ENCODE measurements at regions not wholly inside any gene's neighbourhood (a gene's known extent, or its start where the extent isn't known, plus 50 kb on each side); places are given as distances from the start of the nearest gene placed in this dataset.
"Not testable (repeated sequence)": the region's sequence is repeated elsewhere in the genome, so short reads cannot be mapped to it uniquely, and the experiment has no call there.

- Mint-ChIP-seq H3K27me3 (ENCODE audit: unreplicated experiment) (no peaks in the 10 kb centered on the region), H3K4me1 (ENCODE audit: low read depth, unreplicated experiment) (no peaks in the 10 kb centered on the region), H3K27ac (ENCODE audit: unreplicated experiment) (no peak overlapping the region), H3K36me3 (ENCODE audit: insufficient read depth, unreplicated experiment) (no peaks in the 10 kb centered on the region), H3K9me3 (ENCODE audit: low read depth, unreplicated experiment) (peaks cover 18% of the 10 kb centered on the region), H3K4me3 (ENCODE audit: low read depth, unreplicated experiment) (no peak overlapping the region)
- intact Hi-C loops (cut with micrococcal nuclease; ENCODE audit: unreplicated experiment), result no loop called here
- no TSS peak for BruUV-seq (replicated peaks)
- CTCF ChIA-PET, result no interaction called here
- TF ChIP-seq CTCF (IDR thresholded peaks at IDR 0.05; ENCODE audit: unreplicated experiment), result no peak
- DNase-seq, result no peak
These were observed 662.9 kb upstream of the TBL1XR1 start for GRCh38 chr3:177860184-177860583.

GRCh38 chr3:177862962-177863491 is 665.7 kb upstream of the TBL1XR1 start:
- Mint-ChIP-seq H3K4me3 (ENCODE audit: low read depth, unreplicated experiment) (no peak overlapping the region), H3K27ac (ENCODE audit: unreplicated experiment) (no peak overlapping the region), H3K9me3 (ENCODE audit: low read depth, unreplicated experiment) (peaks cover 21% of the 10 kb centered on the region), H3K27me3 (ENCODE audit: unreplicated experiment) (no peaks in the 10 kb centered on the region), H3K4me1 (ENCODE audit: low read depth, unreplicated experiment) (no peaks in the 10 kb centered on the region), H3K36me3 (ENCODE audit: insufficient read depth, unreplicated experiment) (no peaks in the 10 kb centered on the region)
- no TSS peak for BruUV-seq (replicated peaks)
- intact Hi-C loops (cut with micrococcal nuclease; ENCODE audit: unreplicated experiment), result no loop called here
- no peak for TF ChIP-seq CTCF (IDR thresholded peaks at IDR 0.05; ENCODE audit: unreplicated experiment)
- no peak for DNase-seq
- CTCF ChIA-PET, result no interaction called here

- H3K4me1 Mint-ChIP-seq (ENCODE audit: low read depth, unreplicated experiment); DNase-seq; H3K27me3 Mint-ChIP-seq (ENCODE audit: unreplicated experiment); intact Hi-C loops (cut with micrococcal nuclease; ENCODE audit: unreplicated experiment); H3K4me3 Mint-ChIP-seq (ENCODE audit: low read depth, unreplicated experiment); H3K36me3 Mint-ChIP-seq (ENCODE audit: insufficient read depth, unreplicated experiment); CTCF ChIA-PET; H3K27ac Mint-ChIP-seq (ENCODE audit: unreplicated experiment); BruUV-seq (replicated peaks): not testable (repeated sequence)
- H3K9me3 Mint-ChIP-seq (ENCODE audit: low read depth, unreplicated experiment), result peaks cover 19% of the 10 kb centered on the region
These were observed 665.0 kb upstream of the KCNMB2 start for GRCh38 chr3:177871267-177871666.

GRCh38 chr3:177878192-177878591 is 658.0 kb upstream of the KCNMB2 start:
- Mint-ChIP-seq H3K36me3 (ENCODE audit: insufficient read depth, unreplicated experiment) (no peaks in the 10 kb centered on the region), H3K27me3 (ENCODE audit: unreplicated experiment) (no peaks in the 10 kb centered on the region), H3K4me1 (ENCODE audit: low read depth, unreplicated experiment) (no peaks in the 10 kb centered on the region), H3K9me3 (ENCODE audit: low read depth, unreplicated experiment) (no peaks in the 10 kb centered on the region), H3K4me3 (ENCODE audit: low read depth, unreplicated experiment) (no peak overlapping the region), H3K27ac (ENCODE audit: unreplicated experiment) (no peak overlapping the region)
- TF ChIP-seq CTCF (IDR thresholded peaks at IDR 0.05; ENCODE audit: unreplicated experiment), result no peak
- CTCF ChIA-PET, result no interaction called here
- intact Hi-C loops (cut with micrococcal nuclease; ENCODE audit: unreplicated experiment), result no loop called here
- DNase-seq, result no peak
- BruUV-seq (replicated peaks), result no TSS peak

- intact Hi-C loops (cut with micrococcal nuclease; ENCODE audit: unreplicated experiment), result no loop called here
- TF ChIP-seq CTCF (IDR thresholded peaks at IDR 0.05; ENCODE audit: unreplicated experiment), result no peak
- Mint-ChIP-seq H3K27me3 (ENCODE audit: unreplicated experiment) (no peaks in the 10 kb centered on the region), H3K27ac (ENCODE audit: unreplicated experiment) (no peak overlapping the region), H3K4me1 (ENCODE audit: low read depth, unreplicated experiment) (no peaks in the 10 kb centered on the region), H3K9me3 (ENCODE audit: low read depth, unreplicated experiment) (no peaks in the 10 kb centered on the region), H3K4me3 (ENCODE audit: low read depth, unreplicated experiment) (no peak overlapping the region), H3K36me3 (ENCODE audit: insufficient read depth, unreplicated experiment) (no peaks in the 10 kb centered on the region)
- CTCF ChIA-PET, result no interaction called here
- no TSS peak for BruUV-seq (replicated peaks)
- no peak for DNase-seq
These were observed 657.3 kb upstream of the KCNMB2 start for GRCh38 chr3:177878957-177879356.

All from Calu3 (cell line).